A172 (cell line): ENCODE measurements at regions not wholly inside any gene's neighbourhood (a gene's known extent, or its start where the extent isn't known, plus 50 kb on each side); places are given as distances from the start of the nearest gene placed in this dataset.
"Not testable (repeated sequence)": the region's sequence is repeated elsewhere in the genome, so short reads cannot be mapped to it uniquely, and the experiment has no call there.

Experiments used
- DNase-seq: peaks from one replicate; pipeline ENCODE4 v3.0.0-alpha.2; 2015; ENCODE audit warnings: low spot score

DNA sequence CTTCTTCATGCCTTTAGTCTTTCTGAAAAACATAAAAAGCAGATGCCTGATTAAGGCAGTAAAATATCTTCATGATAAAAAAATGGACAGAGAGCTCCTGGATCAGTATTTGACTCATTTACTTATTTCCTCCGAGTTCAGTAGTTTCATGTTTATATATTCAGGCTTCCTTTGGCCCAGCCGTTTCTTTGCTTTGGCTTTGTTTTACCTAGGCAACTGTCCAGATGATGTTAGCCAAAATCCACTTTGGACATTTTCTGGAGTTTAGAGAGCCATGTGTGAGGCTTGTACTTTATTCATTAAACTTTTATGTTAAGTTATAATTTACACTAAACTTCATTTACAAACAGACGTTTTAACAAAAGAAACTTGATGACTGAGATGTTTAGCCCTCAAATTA lies 307.1 kb upstream of the RSPO3 start:
- DNase-seq = no peak

DNA sequence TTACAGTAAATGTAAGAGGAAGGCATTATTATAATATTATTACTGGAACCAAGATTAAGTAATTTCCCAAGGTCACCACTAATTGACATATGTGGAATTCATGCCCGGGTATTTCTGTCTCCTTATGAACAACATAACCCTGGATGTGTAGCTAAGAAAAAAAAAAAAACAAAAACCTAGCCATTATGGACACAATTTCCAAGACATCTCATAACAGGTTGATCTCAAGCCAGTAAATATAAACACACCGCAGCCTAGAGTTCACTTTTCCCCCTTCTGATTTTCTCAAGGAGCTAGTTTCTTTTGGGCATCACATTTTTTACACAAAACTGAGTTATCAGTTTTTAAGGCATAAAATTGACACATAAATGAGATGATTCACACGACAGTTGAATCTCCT lies 306.5 kb upstream of the RSPO3 start:
- no peak for DNase-seq

DNA sequence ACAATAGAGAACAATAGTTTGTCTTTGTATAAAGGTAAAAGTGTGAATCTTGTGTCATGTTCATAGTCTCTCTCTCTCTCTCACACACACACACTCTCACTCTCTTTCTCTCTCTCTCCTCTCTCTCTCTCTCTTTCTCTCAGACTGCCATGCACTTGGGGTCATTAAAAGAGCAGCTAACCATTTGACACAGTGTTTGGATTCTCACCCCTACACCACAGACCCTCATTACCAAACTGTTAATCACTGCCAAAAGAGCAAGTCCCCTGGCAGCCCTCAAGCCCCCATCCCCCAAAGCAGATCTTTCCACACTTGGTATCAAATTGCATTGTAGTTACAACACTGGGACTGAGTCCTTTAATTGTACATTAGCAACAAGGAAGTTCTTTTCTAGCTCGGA lies 305.8 kb upstream of the RSPO3 start:
- DNase-seq = no peak

DNA sequence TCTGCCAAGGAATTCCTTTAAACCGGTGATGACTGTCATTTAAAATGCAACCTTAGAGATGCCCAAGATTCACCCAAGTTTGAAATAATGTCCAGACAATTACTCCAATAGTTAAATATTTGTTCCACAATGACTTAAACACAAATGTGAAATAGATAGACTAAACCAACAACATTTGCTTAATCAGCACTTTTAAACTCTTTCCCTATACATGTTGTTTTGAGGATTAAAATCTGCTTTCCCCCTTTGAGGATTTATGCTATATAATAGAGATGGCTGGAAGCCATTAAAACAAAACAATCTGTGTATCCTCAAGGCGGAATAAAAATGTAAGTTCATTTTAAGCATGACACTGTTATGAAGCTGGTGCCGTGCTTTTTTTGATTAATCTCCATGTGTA lies 297.8 kb upstream of the RSPO3 start:
- no peak for DNase-seq

DNA sequence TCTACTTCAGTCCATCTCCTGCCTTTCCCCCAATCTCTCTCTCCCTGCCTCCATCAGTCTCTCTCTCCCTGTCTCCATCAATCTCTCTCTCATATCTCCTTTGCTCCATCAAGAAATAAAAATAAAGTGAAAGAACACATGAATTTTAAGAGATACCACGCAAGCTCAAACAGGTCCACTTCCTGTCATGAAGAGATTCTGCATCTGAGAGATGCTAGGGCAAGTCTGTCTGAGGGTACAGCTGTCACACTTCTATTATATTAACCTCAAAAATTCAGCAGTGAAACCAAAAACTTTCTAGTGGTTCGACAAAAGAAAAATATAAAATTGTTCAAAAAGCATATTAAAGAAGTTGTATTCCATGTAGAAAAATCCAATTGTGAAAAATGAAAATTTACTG lies 296.8 kb upstream of the RSPO3 start:
- no peak for DNase-seq

DNA sequence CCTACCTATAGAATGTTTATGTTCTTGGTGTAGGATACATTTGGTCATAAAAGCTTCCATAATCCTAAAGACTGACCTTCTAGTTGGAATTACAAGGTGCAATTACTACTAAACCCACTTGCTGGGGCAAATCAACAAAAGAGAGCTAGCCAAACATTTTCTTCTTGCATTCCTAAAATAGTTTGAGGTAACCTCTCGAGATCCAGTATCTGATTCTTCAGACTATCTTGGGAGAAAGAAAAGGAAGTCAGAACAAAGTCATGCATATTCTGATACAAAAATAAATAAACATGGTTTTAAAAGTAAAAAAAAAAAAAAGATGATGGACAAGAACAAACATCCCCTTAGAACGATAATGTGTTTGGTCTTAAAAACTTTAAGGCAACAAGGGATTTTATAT lies 294.2 kb upstream of the RSPO3 start:
- peak; percentile 10 for DNase-seq

DNA sequence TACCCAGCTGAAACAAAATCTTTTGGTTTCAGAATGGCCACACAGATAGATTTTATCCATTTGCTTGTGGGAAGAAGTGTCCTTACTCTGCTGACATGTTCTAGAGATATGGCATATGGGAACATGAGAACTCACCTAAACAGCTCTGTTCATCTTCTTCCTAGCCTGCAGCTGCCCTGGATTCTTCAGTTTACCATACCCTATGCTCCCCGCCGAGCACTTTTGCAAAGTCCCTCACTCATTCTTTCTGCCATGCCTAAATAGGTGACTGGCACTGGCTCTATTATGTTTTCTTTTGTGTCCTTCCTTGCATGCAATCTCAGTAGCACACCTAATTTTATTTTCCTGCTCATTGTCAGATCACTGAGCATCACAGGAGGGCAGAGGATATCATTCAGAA lies 293.7 kb upstream of the RSPO3 start:
- no peak for DNase-seq

DNA sequence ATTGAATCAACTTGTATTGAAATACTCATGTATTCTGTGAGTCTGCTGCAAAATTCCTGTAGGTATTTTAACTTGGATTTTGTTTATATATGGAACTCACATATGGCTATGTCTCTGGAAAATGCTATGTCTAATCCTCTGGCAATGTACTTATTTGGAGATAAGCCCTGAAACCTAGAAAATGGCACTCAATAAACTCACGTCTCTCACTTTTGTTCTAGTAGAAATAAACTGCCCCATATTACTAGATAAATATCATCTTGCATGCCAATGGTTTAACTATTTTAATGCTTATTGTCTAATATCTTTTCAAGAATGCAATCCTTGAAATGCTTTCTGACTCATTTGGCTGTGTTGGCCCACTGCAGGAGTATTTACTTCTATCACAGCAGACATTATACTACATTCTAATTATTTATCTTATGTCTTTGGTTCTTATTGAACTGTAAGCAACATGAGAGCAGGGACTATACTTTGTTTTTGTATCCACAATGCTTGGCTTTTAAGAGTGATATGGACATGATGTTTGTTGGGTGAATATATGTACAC lies 292.2 kb upstream of the RSPO3 start:
- no peak for DNase-seq

DNA sequence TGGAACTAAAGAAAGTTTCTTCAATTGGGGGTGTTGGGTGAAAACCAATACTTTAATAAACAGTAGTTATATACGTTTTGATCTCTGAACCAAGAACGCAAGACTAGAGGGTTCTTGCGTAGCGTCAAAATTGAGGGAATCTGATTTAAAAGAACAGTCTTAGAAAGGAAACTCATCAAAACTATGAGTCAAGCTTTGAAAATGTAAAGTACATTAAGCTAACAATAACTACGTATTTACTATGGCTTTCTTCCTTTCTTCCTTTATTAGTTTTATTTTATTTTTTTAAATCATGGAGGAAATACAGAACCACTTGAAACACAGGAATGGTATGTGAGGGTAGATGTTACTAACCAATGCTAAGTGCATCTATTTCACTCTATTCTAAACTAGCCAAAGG lies 287.0 kb upstream of the RSPO3 start:
- DNase-seq = no peak

DNA sequence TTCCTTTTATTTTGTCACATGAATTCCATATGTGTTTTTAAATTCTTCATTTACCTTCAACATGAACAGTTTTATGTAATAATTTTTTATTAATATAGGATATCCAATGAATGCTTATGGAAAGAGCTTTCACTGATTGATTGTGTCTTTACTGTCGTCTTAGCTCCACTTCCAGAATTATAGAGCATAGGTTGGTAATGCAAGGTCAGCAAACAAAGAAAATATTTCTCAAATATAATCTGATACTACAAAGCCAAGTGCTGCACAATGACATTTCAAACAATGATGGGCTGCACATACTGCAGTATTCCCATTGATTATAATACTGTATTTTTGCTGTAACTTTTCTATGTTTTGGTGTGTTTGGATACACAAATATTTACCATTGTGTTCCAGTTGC lies 275.7 kb upstream of the RSPO3 start:
- no peak for DNase-seq

DNA sequence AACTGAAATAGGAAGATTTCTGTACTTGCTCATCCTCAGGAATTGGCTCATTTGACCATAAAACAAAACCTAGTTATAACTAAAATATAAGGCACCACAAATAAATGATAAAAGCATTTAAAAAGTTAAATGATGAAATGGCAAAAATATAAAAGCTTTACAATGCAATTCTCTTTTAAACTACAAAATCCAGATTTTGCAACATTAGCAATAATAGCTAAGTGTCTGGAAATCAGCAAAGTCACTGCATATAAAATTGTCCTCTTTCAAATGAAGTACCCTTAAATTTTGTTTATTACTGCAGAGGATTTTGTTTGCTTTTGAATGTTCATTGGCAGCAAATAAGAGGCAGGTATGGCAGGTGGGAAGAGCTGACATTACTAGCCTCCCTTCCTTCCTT lies 270.4 kb upstream of the RSPO3 start:
- DNase-seq = no peak

DNA sequence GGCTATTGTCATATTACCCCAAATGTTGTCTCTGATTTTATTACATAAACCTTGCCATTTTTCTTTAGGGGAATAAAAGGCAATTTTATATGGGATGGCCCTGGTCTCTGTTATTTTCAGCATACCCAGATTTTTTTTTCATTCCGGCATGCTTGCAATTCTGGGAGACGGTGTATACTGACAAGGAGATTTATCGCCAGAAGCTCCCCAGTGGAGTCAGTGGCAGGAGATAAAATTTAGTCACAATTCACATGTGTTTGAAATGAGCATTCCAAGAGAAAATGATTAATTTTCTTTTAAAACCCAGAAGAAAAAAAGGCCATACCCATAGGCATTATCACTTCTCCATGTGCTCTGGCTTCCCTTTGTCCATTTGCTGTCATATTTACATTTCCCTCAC lies 250.8 kb upstream of the RSPO3 start:
- no peak for DNase-seq

DNA sequence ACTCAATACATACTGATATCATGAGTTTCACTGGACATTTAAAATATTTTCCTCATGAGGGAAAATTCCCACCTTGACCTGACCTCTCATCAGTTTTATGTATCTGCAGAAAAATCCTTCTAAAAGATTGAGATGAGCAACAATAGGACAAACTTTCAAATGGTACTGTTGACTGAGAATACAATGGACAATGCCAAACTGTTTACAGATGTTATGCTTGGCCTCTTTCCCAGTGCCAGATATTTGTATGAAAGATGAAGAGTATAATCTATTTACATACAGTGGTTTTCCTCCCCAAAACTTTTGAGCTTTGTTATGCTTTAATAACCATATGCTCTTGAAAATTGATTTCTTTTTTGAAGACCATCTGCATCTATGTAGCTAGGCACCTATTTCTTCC lies 245.1 kb upstream of the RSPO3 start:
- no peak for DNase-seq

DNA sequence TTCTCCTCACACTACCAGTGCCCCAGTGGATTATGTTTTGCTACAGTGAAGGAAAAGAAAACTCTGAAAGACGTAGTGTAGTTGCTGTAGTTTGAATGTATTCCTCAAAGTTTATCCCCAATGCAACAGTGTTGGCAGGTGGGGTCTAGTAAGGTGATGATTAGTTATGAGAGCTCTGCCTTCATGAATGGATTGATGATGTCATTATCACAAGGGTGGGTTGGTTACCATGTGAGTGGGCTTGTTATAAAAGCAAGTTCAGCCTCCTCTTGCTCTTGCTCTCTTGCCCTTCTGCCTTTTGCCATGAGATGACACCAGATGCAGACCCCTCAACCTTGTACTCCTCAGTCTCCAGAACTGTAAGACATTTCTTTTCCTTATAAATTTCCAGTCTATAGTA lies 244.7 kb upstream of the RSPO3 start:
- no peak for DNase-seq

DNA sequence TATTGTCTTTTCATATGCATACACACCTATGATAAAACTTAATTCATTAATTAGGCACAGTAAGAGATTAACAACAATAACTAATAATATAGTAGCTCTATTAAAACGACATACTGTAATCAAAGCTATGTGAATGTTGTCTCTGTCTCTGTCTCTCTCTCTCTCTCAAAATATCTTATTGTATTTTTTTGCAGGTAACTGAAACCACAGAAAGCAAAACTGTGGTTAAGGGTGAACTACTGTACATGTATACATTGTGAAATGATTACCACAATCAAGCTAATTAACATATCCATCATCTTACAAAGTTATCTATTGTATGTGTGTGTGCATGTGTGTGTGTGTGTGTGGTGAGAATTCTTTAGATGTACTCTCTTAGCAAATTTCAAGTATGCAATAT lies 242.0 kb upstream of the RSPO3 start:
- no peak for DNase-seq

DNA sequence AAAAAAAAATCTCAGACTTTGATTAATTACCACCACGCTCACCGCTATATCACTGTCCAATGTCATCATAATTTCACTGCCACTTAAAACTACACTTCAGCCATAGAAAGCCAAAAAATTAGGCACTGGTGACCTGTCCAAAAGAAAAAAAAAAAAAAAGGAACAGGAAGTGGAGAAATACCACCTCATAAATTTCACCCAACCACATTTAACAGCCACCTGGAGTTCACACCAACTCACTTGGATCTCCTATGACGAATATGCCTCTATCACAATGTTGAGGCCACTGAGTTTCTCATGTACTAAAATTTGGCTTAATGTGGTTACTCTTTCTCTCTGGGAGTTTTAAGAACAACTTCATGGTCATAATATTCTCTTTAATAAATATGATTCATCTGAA lies 237.5 kb upstream of the RSPO3 start:
- peak; percentile 12 for DNase-seq

DNA sequence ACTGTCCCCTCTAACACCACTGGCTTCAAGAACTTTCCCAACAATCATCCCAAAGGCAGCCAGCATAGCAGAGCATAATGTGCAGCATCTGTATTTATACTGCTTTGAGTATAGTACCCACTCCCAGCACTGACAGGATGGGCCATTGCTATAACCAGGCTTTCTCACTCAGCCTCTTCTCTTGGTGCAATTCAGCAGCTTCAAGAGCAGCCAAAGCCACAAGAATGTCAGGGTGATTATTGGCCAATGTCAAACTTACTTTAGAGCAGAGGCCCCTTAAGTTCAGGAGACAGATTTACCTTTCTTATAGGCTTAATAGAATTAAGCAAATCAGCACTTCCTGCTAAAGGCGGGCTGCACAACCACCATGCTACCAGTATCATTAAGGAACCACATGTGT lies 232.4 kb upstream of the RSPO3 start:
- no peak for DNase-seq

DNA sequence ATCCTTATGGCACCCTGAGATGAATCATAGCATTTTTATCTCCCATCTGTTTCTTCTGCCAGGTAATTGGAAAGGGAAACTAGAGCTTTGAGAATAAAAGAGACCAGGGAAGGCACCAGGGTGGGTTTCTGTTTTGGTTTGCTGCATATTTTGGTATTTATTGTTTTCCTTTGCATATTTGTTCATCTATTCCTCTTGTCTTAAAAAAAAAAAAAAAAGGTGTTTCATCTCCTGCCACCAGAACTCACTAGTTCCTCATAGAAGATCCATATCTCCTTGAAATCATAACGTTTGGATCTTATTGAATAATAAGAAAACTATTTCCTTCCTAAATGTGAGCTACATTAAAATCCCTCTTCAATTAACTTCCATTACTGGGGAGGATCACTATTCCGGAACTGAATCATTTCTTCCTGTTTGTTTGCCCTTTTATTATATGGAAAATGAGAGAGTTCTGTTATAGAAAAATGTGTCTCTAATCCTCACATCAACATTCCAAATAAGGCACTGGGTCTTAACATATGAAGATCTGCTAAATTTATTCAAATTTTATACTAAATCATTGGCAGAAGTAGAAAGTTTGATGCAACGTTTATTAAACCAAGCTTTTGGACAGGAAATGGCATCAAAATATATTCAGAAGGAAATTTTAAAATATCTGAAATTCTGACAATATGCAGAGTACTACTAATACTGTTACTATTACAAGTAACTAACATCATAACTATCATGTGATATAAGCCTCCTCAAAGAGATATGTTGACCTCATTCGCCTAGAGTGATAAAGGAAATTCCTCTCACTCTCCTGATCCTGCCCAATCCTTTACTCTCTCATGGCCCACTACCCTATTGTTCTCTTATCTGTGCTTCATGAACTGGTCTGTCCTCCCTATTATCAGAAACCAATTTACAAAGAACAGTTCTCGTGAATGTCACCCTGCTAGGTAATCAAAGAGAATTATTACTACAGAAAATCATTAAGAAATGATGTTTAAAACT lies 229.4 kb upstream of the RSPO3 start:
- no peak for DNase-seq

DNA sequence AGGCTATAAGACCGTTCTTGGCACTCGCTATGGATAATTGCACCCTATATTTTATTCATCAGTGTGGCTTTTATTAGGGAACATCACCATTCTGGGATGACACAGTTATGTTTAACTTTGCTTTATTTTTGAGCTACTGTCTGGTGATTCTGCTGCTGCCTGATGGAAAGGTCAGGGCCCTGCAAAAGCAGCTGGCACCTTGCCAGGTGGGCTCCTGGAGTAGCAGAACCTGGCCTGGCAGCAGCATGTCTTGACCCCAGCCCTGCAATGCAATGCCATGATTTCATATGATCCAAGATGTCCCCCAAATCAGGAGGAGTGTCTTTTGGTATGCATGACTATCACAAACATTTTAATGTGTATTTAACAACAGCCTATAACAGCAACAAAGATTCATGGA lies 228.4 kb upstream of the RSPO3 start:
- DNase-seq = no peak

DNA sequence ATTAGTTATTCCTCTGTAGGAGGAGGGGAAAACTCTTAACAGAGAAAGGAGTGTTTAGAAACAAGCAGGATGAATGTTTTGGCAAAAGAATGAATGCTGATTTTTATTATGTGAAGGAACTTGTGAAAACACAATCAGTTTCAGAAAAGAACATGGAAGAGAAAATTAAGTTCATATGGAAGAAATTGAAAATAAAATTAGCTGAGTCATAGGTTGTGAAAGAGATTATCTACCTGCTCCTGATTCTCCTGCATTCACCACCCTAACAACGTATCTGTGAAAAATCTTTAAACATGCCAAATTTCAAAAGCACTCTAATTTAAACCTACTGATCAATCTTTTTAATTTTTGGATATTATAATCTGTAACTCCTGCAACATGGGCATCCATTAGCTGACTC lies 227.3 kb upstream of the RSPO3 start:
- DNase-seq = no peak

DNA sequence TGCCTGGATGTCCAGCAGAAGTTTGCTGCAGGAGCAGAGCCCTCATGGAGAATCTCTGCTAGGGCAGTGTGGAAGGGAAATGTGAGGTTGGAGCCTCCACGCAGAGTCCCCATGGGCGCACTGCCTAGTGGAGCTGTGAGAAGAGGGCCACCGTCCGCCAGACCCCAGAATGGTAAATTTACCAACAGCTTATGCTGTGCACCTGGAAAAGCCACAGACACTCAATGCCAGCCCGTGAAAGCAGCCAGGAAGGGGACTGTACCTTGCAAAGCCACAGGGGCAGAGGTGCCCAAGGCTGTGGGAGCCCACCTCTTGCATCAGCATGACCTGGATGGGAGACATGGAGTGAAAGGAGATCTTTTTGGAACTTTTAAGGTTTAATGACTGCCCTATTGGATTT lies 225.6 kb upstream of the RSPO3 start:
- not testable (repeated sequence) for DNase-seq

DNA sequence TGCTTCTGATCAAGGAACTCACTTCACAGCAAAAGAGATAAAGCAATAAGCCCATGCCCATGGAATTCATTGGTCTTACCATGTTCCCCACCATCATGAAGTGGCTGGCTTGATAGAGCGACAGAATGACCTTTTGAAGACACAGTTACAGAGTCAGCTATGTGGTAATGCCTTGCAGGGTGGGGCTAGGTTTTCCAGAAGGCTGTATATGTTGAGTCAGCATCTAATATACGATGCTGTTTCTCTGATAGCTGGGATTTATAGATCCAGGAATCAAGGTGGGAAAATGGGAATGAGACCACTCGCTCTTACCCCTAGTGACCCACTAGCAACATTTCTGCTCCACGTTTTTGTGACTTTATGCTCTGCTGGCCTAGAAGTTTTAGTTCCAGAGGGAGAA lies 220.7 kb upstream of the RSPO3 start:
- no peak for DNase-seq

DNA sequence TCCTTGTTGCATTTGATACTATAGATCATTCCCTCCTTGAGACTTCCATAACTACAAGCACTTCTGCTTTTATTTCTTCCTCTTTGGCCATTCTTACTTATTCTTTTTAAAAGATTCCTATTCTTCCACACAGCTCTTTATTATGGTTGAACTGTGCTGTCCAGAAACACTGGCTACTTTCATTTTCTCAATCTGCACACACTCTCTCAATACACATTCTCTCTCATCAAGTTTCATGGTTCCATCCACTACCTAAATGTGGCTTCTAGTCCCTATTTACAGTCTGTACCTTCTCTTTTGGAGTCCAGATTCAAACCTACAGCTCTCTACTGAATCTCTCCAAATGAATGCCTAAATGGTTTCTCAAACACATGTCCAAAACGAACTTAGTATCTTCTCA lies 214.3 kb upstream of the RSPO3 start:
- no peak for DNase-seq

DNA sequence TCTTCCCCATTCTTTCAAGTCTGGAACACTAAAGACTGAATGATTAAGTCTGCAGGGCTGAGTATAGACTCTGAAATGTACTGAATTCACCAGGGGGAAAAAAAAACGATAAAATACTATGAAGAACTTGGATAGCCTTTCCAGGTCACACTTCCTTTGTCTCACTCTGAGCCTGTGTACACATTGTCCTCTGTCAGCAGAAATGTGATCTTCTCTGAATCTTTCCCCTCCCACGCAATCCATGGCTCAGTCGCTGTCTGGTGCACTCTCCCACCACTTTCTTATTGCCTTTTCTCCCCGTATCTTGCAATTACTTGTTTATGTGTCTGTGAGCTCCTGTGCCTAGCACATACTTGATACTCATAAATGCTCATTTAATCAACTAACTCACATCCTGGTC lies 212.6 kb upstream of the RSPO3 start:
- no peak for DNase-seq
